MCF 10A (cell line): ENCODE measurements at regions not wholly inside any gene's neighbourhood (a gene's known extent, or its start where the extent isn't known, plus 50 kb on each side); places are given as distances from the start of the nearest gene placed in this dataset.
A peak's percentile ranks its signal among the peaks of the same experiment; 100 is the strongest.

Experiments
- BruUV-seq: library from RNA; stranded (reverse); fragments of 400-500 nt; replicated peaks from 2 replicates; lab custom pipeline; 2021; lab: Mats Ljungman, UMichigan
- CTCF ChIA-PET: fragments of 300-600 bp; sonication (Branson Sonifier 250); formaldehyde crosslinking; extraction: SDS; loops from one replicate; lab custom pipeline; 2021; ENCODE audit warnings: antibody characterized with exemption, inconsistent platforms; lab: Yijun Ruan, JAX
- POLR2A ChIA-PET: fragments of 300-600, 350-650 bp; sonication (Branson Sonifier 250); formaldehyde crosslinking; extraction: SDS; loops from one replicate; lab custom pipeline; 2020; ENCODE audit warnings: antibody characterized with exemption, inconsistent platforms; lab: Yijun Ruan, JAX
- DNase-seq: peaks from one replicate; pipeline ENCODE4 v3.0.0-alpha.2; 2018; ENCODE audit not compliant: unreplicated experiment
- H3K27ac Mint-ChIP-seq: one replicate; pipeline ENCODE4 v1.8.0; 2022; ENCODE audit warnings: mild to moderate bottlenecking, low read depth, mixed read lengths; ENCODE audit not compliant: unreplicated experiment
- H3K27me3 Mint-ChIP-seq: one replicate; pipeline ENCODE4 v1.8.0; 2022; ENCODE audit warnings: mixed read lengths; ENCODE audit not compliant: insufficient read depth, unreplicated experiment
- H3K36me3 Mint-ChIP-seq: one replicate; pipeline ENCODE4 v1.8.0; 2022; ENCODE audit warnings: mild to moderate bottlenecking, moderate library complexity, mixed read lengths; ENCODE audit not compliant: insufficient read depth, unreplicated experiment
- H3K4me1 Mint-ChIP-seq: one replicate; pipeline ENCODE4 v1.8.0; 2022; ENCODE audit warnings: mixed read lengths; ENCODE audit not compliant: insufficient read depth, unreplicated experiment
- H3K4me3 Mint-ChIP-seq: one replicate; pipeline ENCODE4 v1.8.0; 2022; ENCODE audit warnings: mild to moderate bottlenecking, moderate library complexity, mixed read lengths; ENCODE audit not compliant: unreplicated experiment
- H3K9me3 Mint-ChIP-seq: one replicate; pipeline ENCODE4 v1.8.0; 2022; ENCODE audit warnings: mixed read lengths; ENCODE audit not compliant: unreplicated experiment
- intact Hi-C: fragments of 100-400 bp; cut with micrococcal nuclease; formaldehyde crosslinking; loops from 2 replicates; pipeline ENCODE4 v1.14.1; 2022
- TF ChIP-seq, protein P1 (sequence below): fragments of 200-600 bp; IDR thresholded peaks from one replicate; pipeline ENCODE4 v1.8.0; 2022; ENCODE audit warnings: antibody characterized with exemption, mild to moderate bottlenecking; ENCODE audit not compliant: unreplicated experiment

DNA sequence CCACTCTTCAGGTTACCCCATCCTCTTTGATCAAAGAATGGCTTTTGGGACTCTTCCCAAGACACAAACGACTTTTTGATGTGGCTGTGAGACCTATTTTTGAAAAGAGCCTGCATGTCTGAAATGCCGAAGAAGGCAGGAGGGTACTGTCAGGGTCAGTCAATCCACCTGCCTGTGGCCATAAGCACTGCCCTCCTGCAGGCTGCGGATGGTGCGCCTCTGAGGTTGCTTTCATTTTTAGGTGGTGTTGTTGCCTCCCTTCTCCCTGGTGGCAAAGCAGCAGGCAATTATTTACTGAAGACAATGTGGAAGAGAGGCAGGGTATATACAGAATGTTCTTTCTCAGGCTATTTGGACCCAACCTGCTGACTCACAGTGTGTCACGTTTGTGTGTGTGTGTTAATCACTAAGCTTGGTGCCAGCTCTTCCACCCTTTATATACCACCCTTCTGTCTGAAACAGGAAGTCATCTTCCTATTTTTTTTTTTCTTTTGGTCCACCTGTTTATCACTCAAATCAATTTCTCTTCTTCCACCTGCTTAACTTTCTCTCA lies 1421.2 kb upstream of the CELF2 start:
- Mint-ChIP-seq H3K27ac (peak overlapping the region; percentile 83), H3K4me1 (peaks cover 37% of the 10 kb centered on the region), H3K36me3 (peaks cover 6% of the 10 kb centered on the region), H3K4me3 (peak overlapping the region; percentile 68), H3K9me3 (no peaks in the 10 kb centered on the region), H3K27me3 (no peaks in the 10 kb centered on the region)
- TF ChIP-seq, protein P1, sequence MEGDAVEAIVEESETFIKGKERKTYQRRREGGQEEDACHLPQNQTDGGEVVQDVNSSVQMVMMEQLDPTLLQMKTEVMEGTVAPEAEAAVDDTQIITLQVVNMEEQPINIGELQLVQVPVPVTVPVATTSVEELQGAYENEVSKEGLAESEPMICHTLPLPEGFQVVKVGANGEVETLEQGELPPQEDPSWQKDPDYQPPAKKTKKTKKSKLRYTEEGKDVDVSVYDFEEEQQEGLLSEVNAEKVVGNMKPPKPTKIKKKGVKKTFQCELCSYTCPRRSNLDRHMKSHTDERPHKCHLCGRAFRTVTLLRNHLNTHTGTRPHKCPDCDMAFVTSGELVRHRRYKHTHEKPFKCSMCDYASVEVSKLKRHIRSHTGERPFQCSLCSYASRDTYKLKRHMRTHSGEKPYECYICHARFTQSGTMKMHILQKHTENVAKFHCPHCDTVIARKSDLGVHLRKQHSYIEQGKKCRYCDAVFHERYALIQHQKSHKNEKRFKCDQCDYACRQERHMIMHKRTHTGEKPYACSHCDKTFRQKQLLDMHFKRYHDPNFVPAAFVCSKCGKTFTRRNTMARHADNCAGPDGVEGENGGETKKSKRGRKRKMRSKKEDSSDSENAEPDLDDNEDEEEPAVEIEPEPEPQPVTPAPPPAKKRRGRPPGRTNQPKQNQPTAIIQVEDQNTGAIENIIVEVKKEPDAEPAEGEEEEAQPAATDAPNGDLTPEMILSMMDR = no peak
- ChIA-PET CTCF (interaction anchor here (0.6 to 2.3 kb wide), 6 partner anchors 169 to 1374 kb away, joined by 3 to 6 read pairs (median 3); no protein-coding TSS in a partner anchor), POLR2A (no interaction called here)
- no TSS peak for BruUV-seq
- intact Hi-C loops = loop anchor here (5.0 kb wide), 1 partner anchor 169 kb away; no protein-coding TSS in a partner anchor
- peak; percentile 91 for DNase-seq

DNA sequence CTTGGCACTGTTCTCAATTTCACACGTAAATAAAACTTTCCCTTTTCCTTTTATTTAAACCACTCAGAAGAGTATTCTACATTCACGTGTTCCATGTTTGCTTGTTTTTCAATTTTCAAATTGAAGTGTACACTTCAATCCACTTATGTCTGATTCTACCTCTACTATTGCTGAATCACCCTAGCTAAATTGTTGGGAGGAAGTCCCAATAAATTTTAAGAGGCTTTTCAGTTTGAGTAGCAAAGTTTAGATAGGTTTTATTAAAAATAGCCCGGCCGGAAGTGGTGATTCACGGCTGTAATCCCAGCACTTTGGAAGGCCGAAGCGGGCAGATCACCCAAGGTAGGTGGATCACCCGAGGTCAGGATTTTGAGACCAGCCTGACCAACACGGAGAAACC lies 1414.7 kb upstream of the CELF2 start:
- POLR2A ChIA-PET = no interaction called here
- H3K9me3 Mint-ChIP-seq = no peaks in the 10 kb centered on the region
- H3K27me3 Mint-ChIP-seq = no peaks in the 10 kb centered on the region
- intact Hi-C loops = loop anchor here (10.0 kb wide), 1 partner anchor 632 kb away; no protein-coding TSS in a partner anchor
- CTCF ChIA-PET = no interaction called here
- peaks cover 16% of the 10 kb centered on the region for H3K4me1 Mint-ChIP-seq
- no peak for DNase-seq
- H3K4me3 Mint-ChIP-seq = no peak overlapping the region
- H3K27ac Mint-ChIP-seq = no peak overlapping the region
- H3K36me3 Mint-ChIP-seq = no peaks in the 10 kb centered on the region
- TF ChIP-seq, protein P1 = no peak
- no TSS peak for BruUV-seq

DNA sequence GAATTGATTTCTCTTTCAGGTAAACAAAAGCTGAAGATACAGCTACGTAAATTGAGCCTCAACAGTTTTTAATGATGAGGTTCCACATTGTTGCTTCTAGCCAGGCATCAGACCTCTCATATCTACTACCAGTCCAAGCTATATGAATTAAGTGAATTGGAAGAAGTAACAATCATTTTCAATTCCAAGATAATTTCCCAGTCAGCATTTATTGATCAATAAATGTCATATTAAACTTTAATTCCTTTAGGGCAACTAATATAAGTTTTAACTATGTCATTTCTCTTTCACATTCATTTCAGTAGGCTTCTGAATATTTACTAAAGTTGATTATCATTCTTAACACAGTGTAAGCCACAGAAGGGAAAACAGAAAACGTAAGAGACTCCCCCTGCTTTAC lies 1413.7 kb upstream of the CELF2 start:
- TF ChIP-seq, protein P1 = no peak
- Mint-ChIP-seq H3K36me3 (no peaks in the 10 kb centered on the region), H3K4me1 (peaks cover 12% of the 10 kb centered on the region), H3K27ac (peak overlapping the region; percentile 50), H3K4me3 (no peak overlapping the region), H3K9me3 (no peaks in the 10 kb centered on the region), H3K27me3 (no peaks in the 10 kb centered on the region)
- no peak for DNase-seq
- BruUV-seq = no TSS peak
- POLR2A ChIA-PET = no interaction called here
- CTCF ChIA-PET = interaction anchor here (0.6 kb wide), 1 partner anchor 1635 kb away, joined by 3 read pairs; no protein-coding TSS in a partner anchor
- intact Hi-C loops = loop anchor here (10.0 kb wide), 1 partner anchor 631 kb away; no protein-coding TSS in a partner anchor

DNA sequence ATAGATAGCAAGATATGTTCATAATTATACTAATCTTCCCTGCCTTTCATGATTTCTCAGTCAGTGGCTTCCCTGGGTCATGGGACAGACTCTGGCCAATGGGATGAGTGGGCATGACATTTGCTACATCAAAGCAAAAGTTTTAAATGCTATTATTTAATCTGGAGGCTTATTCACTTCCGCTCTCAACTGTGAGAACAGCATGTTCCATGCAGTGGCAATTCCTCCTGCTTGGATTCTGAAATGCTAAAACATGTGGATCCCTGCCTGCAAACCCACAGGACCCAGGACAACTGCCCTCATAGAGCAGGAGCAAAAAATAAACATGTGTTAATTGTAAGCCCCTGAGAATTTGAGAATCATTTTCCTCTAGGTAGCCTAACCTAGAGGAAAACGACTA lies 1412.4 kb upstream of the CELF2 start:
- Mint-ChIP-seq H3K4me1 (peaks cover 12% of the 10 kb centered on the region), H3K27ac (peak overlapping the region; percentile 50), H3K36me3 (no peaks in the 10 kb centered on the region), H3K4me3 (no peak overlapping the region), H3K9me3 (no peaks in the 10 kb centered on the region), H3K27me3 (no peaks in the 10 kb centered on the region)
- ChIA-PET POLR2A (no interaction called here), CTCF (interaction anchor here (1.3 kb wide), 1 partner anchor 1432 kb away, joined by 3 read pairs; no protein-coding TSS in a partner anchor)
- no peak for DNase-seq
- BruUV-seq = no TSS peak
- intact Hi-C loops = loop anchor here (5.0 to 10.0 kb wide), 3 partner anchors 257 to 630 kb away; no protein-coding TSS in a partner anchor
- TF ChIP-seq, protein P1 = no peak
